ENCODE measurements at regions not wholly inside any gene's neighbourhood (a gene's known extent, or its start where the extent isn't known, plus 50 kb on each side); places are given as distances from the start of the nearest gene placed in this dataset.

DNA sequence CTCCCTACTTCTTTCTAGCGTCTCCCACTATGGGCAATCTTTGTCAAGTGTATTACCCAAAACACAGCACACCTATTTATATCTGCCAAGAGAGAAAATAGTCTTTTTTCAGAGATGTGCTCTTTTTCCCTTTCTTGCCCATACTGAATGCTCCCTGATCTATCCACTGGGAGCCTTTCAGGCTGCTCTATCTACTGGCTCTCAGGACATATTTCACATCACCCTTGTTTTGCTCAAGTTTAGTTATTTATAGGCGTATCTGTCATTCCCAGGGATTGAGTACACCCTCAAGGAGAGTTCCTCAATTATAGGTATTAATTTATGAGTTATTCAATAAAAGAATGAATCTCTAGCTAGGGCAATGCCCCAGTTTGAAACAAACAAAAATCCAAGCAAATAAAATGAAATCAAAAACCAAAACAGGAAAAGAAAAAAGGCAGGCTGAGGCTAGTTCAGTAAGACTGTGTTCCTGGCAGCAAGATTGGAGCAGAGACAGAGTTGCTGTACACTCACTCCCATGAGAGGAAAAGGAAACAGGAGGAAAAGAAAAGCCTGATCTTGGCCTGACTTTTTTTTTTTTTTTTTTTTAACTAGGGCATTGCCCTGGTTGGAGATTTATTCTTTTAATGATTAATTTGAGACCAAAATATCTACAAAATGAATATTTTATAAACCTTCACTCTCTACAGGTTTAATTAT lies 665.9 kb upstream of the PCDH15 start:
- no peaks in the 10 kb centered on the region for H3F3A ChIP-seq (ENCODE audit: low read length, unreplicated experiment)
- no peak for DNase-seq
- no peak for ATAC-seq
- no peak for TF ChIP-seq EZH2phosphoT487 (IDR thresholded peaks at IDR 0.05; ENCODE audit: borderline replicate concordance, low read length)
- no peaks in the 10 kb centered on the region for H4K20me1 ChIP-seq (ENCODE audit: low read length)
- no peak overlapping the region for H3K9ac ChIP-seq (ENCODE audit: low read length)
- H3K4me3 ChIP-seq (ENCODE audit: low read length): no peak overlapping the region
- intact Hi-C loops (cut with micrococcal nuclease): no loop called here
- BruUV-seq (replicated peaks): no TSS peak
- POLR2A ChIA-PET (ENCODE audit: unreplicated experiment): no interaction called here
- H2AFZ ChIP-seq (ENCODE audit: low read length): no peak overlapping the region
- H3K27ac ChIP-seq (ENCODE audit: low read length): no peak overlapping the region
- H3K4me1 ChIP-seq (ENCODE audit: insufficient read depth, low read length): no peaks in the 10 kb centered on the region
- H3K4me2 ChIP-seq (ENCODE audit: low read length): no peak overlapping the region
- H3K79me2 ChIP-seq (ENCODE audit: low read length): no peaks in the 10 kb centered on the region
- H3K9me2 ChIP-seq (replicated peaks; ENCODE audit: low read length): no peaks in the 10 kb centered on the region
- no peaks in the 10 kb centered on the region for H3K9me3 ChIP-seq (ENCODE audit: low read length)
- no peaks in the 10 kb centered on the region for H3K27me3 ChIP-seq (ENCODE audit: low read length)
- CTCF ChIA-PET: no interaction called here
- H3K36me3 ChIP-seq (ENCODE audit: low read depth, low read length): no peaks in the 10 kb centered on the region

GRCh38 chr10:55464083-55464482 lies 663.1 kb upstream of the PCDH15 start:
- Histone ChIP-seq H3K4me3 (ENCODE audit: low read length) (no peak overlapping the region), H3K9ac (ENCODE audit: low read length) (no peak overlapping the region), H4K20me1 (ENCODE audit: low read length) (no peaks in the 10 kb centered on the region), H3K27me3 (ENCODE audit: low read length) (no peaks in the 10 kb centered on the region), H3K9me3 (ENCODE audit: low read length) (no peaks in the 10 kb centered on the region), H3K36me3 (ENCODE audit: low read depth, low read length) (no peaks in the 10 kb centered on the region), H3K9me2 (replicated peaks; ENCODE audit: low read length) (no peaks in the 10 kb centered on the region), H3K4me1 (ENCODE audit: insufficient read depth, low read length) (no peaks in the 10 kb centered on the region), H3K4me2 (ENCODE audit: low read length) (no peak overlapping the region), H2AFZ (ENCODE audit: low read length) (no peak overlapping the region), H3K27ac (ENCODE audit: low read length) (no peak overlapping the region), H3F3A (ENCODE audit: low read length, unreplicated experiment) (no peaks in the 10 kb centered on the region), H3K79me2 (ENCODE audit: low read length) (no peaks in the 10 kb centered on the region)
- POLR2A ChIA-PET (ENCODE audit: unreplicated experiment): no interaction called here
- no peak for DNase-seq
- ATAC-seq: no peak
- intact Hi-C loops (cut with micrococcal nuclease): no loop called here
- TF ChIP-seq CTCF (conservative IDR thresholded peaks at IDR 0.05; ENCODE audit: low read depth, low read length) (no peak), EZH2 (IDR thresholded peaks at IDR 0.05; ENCODE audit: low read length, unreplicated experiment) (no peak), EZH2phosphoT487 (IDR thresholded peaks at IDR 0.05; ENCODE audit: borderline replicate concordance, low read length) (no peak)
- CTCF ChIA-PET: no interaction called here
- BruUV-seq (replicated peaks): no TSS peak

DNA sequence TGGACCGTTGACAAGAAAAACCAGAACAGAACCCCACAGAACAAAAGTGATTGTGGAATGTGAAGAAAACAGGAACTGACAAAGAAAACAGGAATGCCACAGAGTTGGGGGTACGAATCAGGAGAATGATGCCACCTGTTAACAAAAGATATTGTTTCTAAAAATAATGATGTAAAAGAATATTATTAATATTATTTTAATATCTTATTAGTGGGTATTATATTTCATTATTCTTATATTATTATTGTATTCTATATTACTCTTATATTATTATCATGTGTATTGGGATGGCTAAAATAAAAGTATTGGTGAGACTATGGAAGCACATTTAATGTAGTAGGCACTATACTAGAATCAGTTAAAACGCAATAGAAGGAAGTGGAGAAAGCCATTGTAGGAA lies 659.0 kb upstream of the PCDH15 start:
- no peak overlapping the region for H2AFZ ChIP-seq (ENCODE audit: low read length)
- ChIA-PET POLR2A (ENCODE audit: unreplicated experiment) (no interaction called here), CTCF (no interaction called here)
- no peaks in the 10 kb centered on the region for H3K36me3 ChIP-seq (ENCODE audit: low read depth, low read length)
- H3K4me2 ChIP-seq (ENCODE audit: low read length): no peak overlapping the region
- no TSS peak for BruUV-seq (replicated peaks)
- ATAC-seq: no peak
- H3K79me2 ChIP-seq (ENCODE audit: low read length): no peaks in the 10 kb centered on the region
- no peak overlapping the region for H3K27ac ChIP-seq (ENCODE audit: low read length)
- no peaks in the 10 kb centered on the region for H4K20me1 ChIP-seq (ENCODE audit: low read length)
- H3F3A ChIP-seq (ENCODE audit: low read length, unreplicated experiment): no peaks in the 10 kb centered on the region
- no peak overlapping the region for H3K4me3 ChIP-seq (ENCODE audit: low read length)
- H3K9me2 ChIP-seq (replicated peaks; ENCODE audit: low read length): no peaks in the 10 kb centered on the region
- H3K4me1 ChIP-seq (ENCODE audit: insufficient read depth, low read length): no peaks in the 10 kb centered on the region
- intact Hi-C loops (cut with micrococcal nuclease): no loop called here
- DNase-seq: no peak
- no peak for TF ChIP-seq EZH2 (IDR thresholded peaks at IDR 0.05; ENCODE audit: low read length, unreplicated experiment)
- TF ChIP-seq CTCF (conservative IDR thresholded peaks at IDR 0.05; ENCODE audit: low read depth, low read length): no peak
- TF ChIP-seq EZH2phosphoT487 (IDR thresholded peaks at IDR 0.05; ENCODE audit: borderline replicate concordance, low read length): no peak
- no peak overlapping the region for H3K9ac ChIP-seq (ENCODE audit: low read length)
- H3K9me3 ChIP-seq (ENCODE audit: low read length): no peaks in the 10 kb centered on the region
- no peaks in the 10 kb centered on the region for H3K27me3 ChIP-seq (ENCODE audit: low read length)
